Stimulated activated naive CD8-positive, alpha-beta T cell treated with anti-CD3 and anti-CD28 coated beads, Interleukin-15, amount 100 ng/mL, for 72 hours (primary cell): ENCODE measurements at regions not wholly inside any gene's neighbourhood (a gene's known extent, or its start where the extent isn't known, plus 50 kb on each side); places are given as distances from the start of the nearest gene placed in this dataset.

ENCODE experiments used
- ATAC-seq: fragments of 150-1000 bp; cut with Tn5 transposase; 2 replicates; pipeline ENCODE4 v1.10.0; 2021; ENCODE audit warnings: mild to moderate bottlenecking, moderate library complexity
- DNase-seq, 2 donors: peaks; one replicate each; pipeline ENCODE4 v3.0.0; 2021 to 2022
- H3K27ac Mint-ChIP-seq, 2 donors: one replicate each; pipeline ENCODE4 v1.8.0; 2022; ENCODE audit warnings: mild to moderate bottlenecking in 2 of 2, mixed read lengths in 2 of 2, moderate library complexity in 2 of 2
- H3K27me3 Mint-ChIP-seq: one replicate; pipeline ENCODE4 v1.8.0; 2022; ENCODE audit warnings: mixed read lengths
- H3K4me1 Mint-ChIP-seq: one replicate; pipeline ENCODE4 v1.8.0; 2022; ENCODE audit warnings: mild to moderate bottlenecking, mixed read lengths
- H3K4me3 Mint-ChIP-seq, 2 donors: one replicate each; pipeline ENCODE4 v1.8.0; 2022; ENCODE audit warnings: mild to moderate bottlenecking in 2 of 2, mixed read lengths in 2 of 2, moderate library complexity in 1 of 2
- H3K9me3 Mint-ChIP-seq, 2 donors: one replicate each; pipeline ENCODE4 v1.8.0; 2022; ENCODE audit warnings: mixed read lengths in 2 of 2

GRCh38 chr2:19435815-19436214 is 77.4 kb upstream of the OSR1 start:
- H3K27me3 Mint-ChIP-seq, result peaks cover 22% of the 10 kb centered on the region
- H3K4me1 Mint-ChIP-seq, result no peaks in the 10 kb centered on the region
- no peak overlapping the region for H3K4me3 Mint-ChIP-seq
- no peaks in the 10 kb centered on the region for H3K9me3 Mint-ChIP-seq
- H3K27ac Mint-ChIP-seq, result no peak overlapping the region
- ATAC-seq (no peak), DNase-seq (no peak)

GRCh38 chr2:19434413-19434812 is 76.0 kb upstream of the OSR1 start:
- ATAC-seq (no peak), DNase-seq (no peak)
- peaks cover 30% of the 10 kb centered on the region for H3K27me3 Mint-ChIP-seq
- no peaks in the 10 kb centered on the region for H3K9me3 Mint-ChIP-seq
- H3K4me3 Mint-ChIP-seq, result no peak overlapping the region
- no peak overlapping the region for H3K27ac Mint-ChIP-seq
- H3K4me1 Mint-ChIP-seq, result no peaks in the 10 kb centered on the region

GRCh38 chr2:19426941-19427340 is 68.5 kb upstream of the OSR1 start:
- ATAC-seq, result no peak
- Mint-ChIP-seq H3K4me1 (no peaks in the 10 kb centered on the region), H3K27ac (no peak overlapping the region), H3K9me3 (no peaks in the 10 kb centered on the region), H3K27me3 (peaks cover 40% of the 10 kb centered on the region), H3K4me3 (no peak overlapping the region)
- DNase-seq, result no peak

GRCh38 chr2:19426144-19426543 is 67.7 kb upstream of the OSR1 start:
- H3K27ac Mint-ChIP-seq, result no peak overlapping the region
- no peaks in the 10 kb centered on the region for H3K9me3 Mint-ChIP-seq
- no peak for ATAC-seq
- peaks cover 40% of the 10 kb centered on the region for H3K27me3 Mint-ChIP-seq
- no peak for DNase-seq
- no peak overlapping the region for H3K4me3 Mint-ChIP-seq
- H3K4me1 Mint-ChIP-seq, result no peaks in the 10 kb centered on the region

GRCh38 chr2:19425419-19425818 is 67.0 kb upstream of the OSR1 start:
- no peaks in the 10 kb centered on the region for H3K4me1 Mint-ChIP-seq
- H3K9me3 Mint-ChIP-seq, result no peaks in the 10 kb centered on the region
- no peak overlapping the region for H3K27ac Mint-ChIP-seq
- ATAC-seq (no peak), DNase-seq (no peak)
- no peak overlapping the region for H3K4me3 Mint-ChIP-seq
- H3K27me3 Mint-ChIP-seq, result peaks cover 40% of the 10 kb centered on the region

- no peaks in the 10 kb centered on the region for H3K9me3 Mint-ChIP-seq
- H3K27me3 Mint-ChIP-seq, result peaks cover 38% of the 10 kb centered on the region
- no peaks in the 10 kb centered on the region for H3K4me1 Mint-ChIP-seq
- DNase-seq (no peak), ATAC-seq (no peak)
- no peak overlapping the region for H3K27ac Mint-ChIP-seq
- H3K4me3 Mint-ChIP-seq, result no peak overlapping the region
Observed at GRCh38 chr2:19419211-19419880, 60.9 kb upstream of the OSR1 start.

- Mint-ChIP-seq H3K4me3 (no peak overlapping the region), H3K4me1 (no peaks in the 10 kb centered on the region), H3K9me3 (peaks cover 4 to 9% of the 10 kb centered on the region in 2 donors), H3K27ac (no peak overlapping the region), H3K27me3 (peaks cover 22% of the 10 kb centered on the region)
- DNase-seq, result no peak
- ATAC-seq, result no peak
Observed at GRCh38 chr2:19416784-19417684, 58.6 kb upstream of the OSR1 start.

GRCh38 chr2:19416083-19416482 is 57.7 kb upstream of the OSR1 start:
- Mint-ChIP-seq H3K27ac (no peak overlapping the region), H3K4me1 (no peaks in the 10 kb centered on the region)

GRCh38 chr2:19409046-19409445 is 50.6 kb upstream of the OSR1 start:
- Mint-ChIP-seq H3K27ac (no peak overlapping the region), H3K4me1 (no peaks in the 10 kb centered on the region), H3K27me3 (peaks cover 19% of the 10 kb centered on the region), H3K9me3 (peaks cover 4 to 16% of the 10 kb centered on the region in 2 donors), H3K4me3 (no peak overlapping the region)
- ATAC-seq, result no peak
- no peak for DNase-seq

More at GRCh38 chr2:19416083-19416482, 57.7 kb upstream of the OSR1 start:
- ATAC-seq, result no peak
- DNase-seq, result no peak
- H3K9me3 Mint-ChIP-seq, result peaks cover 4 to 9% of the 10 kb centered on the region in 2 donors
- H3K4me3 Mint-ChIP-seq, result no peak overlapping the region
- peaks cover 22% of the 10 kb centered on the region for H3K27me3 Mint-ChIP-seq

- peaks cover 19% of the 10 kb centered on the region for H3K27me3 Mint-ChIP-seq
- H3K27ac Mint-ChIP-seq, result no peak overlapping the region
- ATAC-seq, result no peak
- H3K4me1 Mint-ChIP-seq, result no peaks in the 10 kb centered on the region
- H3K9me3 Mint-ChIP-seq, result peaks cover 4 to 16% of the 10 kb centered on the region in 2 donors
- no peak for DNase-seq
- H3K4me3 Mint-ChIP-seq, result no peak overlapping the region
Observed at GRCh38 chr2:19408592-19408991, 50.2 kb upstream of the OSR1 start.
